Activated naive CD4-positive, alpha-beta T cell (primary cell): ENCODE measurements at regions not wholly inside any gene's neighbourhood (a gene's known extent, or its start where the extent isn't known, plus 50 kb on each side); places are given as distances from the start of the nearest gene placed in this dataset.

Experiments used
- DNase-seq, 4 experiments: peaks; one replicate each; lab custom pipeline; 2025; lab: John Stamatoyannopoulos, UW

DNA sequence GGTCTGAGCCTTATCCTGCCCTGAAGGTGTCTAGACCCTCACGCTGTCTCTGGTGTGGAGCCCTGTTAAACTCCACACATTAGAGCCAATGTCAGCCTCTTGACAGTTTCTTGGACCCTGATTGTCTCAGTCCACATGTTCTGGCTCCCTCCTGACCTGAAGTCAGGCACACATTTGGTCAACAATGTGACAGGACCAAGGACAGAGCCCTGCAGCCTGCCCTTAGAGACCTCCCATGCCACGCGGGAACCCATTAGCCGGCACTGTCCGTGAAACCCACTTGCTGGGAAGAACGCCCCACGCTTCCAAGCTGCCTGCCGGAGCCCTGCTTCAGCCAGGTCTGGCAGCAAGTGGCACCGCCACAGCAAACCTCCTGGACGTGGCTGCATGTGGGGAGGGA lies 162.7 kb upstream of the LINGO1 start:
- DNase-seq, result no peak

DNA sequence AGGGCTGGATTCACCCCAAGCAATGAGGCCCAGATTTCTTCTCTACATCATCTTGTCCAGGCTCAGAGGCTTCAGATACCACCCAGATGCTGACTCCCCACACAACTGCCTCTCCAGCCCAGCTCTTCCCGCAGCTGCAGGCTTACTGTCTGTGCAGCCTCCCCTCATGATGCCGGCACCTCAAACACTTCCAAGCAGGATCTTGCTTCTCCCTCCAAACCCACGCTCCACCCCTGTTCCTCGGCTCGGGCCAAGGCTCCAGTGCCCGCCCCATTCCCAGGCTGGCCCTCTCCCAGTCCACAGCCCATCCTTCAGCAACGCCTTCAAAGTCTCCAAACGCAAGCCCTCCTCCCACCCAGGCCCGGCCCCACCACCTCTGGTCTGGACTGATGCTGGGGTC lies 159.2 kb upstream of the LINGO1 start:
- DNase-seq, result no peak

DNA sequence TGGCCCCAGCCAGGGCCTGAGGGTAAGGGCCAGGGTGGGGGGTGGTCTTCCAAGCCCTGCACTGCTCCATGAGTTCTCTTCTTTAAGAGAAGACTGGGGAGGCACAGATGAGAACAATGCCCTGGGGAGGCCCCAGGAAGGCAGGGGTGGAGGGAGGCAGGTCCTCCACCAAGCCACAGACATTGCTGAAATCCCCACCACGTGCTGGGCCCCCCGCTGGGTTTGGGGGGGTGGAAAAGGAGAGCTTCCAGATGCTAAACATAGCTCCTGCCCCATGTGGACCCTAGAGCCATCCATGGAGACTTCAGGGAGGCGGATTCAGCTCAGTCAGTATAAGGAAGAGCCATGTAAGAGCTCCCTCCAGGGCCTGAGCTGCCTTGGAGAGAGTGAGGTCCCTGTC lies 157.8 kb upstream of the LINGO1 start:
- no peak for DNase-seq

DNA sequence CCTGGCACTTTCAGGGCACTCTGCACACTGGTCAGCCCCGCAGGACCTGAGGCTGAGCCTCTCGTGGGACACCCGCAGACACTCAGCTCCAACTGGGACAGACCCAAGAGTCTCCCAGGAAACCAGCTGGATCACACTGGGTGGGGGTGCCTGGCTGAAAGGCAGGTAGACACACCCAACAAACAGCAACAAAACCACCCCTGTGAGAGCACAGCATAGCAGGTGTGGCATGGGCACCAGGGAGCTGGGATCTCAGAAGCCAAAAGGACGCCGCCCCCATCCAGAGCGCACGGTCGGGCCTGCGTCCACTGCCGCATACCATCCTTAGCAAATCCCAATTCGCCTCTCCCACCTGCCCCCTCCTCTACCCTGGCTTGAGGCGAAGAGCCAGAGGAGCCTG lies 154.2 kb upstream of the LINGO1 start:
- no peak for DNase-seq

DNA sequence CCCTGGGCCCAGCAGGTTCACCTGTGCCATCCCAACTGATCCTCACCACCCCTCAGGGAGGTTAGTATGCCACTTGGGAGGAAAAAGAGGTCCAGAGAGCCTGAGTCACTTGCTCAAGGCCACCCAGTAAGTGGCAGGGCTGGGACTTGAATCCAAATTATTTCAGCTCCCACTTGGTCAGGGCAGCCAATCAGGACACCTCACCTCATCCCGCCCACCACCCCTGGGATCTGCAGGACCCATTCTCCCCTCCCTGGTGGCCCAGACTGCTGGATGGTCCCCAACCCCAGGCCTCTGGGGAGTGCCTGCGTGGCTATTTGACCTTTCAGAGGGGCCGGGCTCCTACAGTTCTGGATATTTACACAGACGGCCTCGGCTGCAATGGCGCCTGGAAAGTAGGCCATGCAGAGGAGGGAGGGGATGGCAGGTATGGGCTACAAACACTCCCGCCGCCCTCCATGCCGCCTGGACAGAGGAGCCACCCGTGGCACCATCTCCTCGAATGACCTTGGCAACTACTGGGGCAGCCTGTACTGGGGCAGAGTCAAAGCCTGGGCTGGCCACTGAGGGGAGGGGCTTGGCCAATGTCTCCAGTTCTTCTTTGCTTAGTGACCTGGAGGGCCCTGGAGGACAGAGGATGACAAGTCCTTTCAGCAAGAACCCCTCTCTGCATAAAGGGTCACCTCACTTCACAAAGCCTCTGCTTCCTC lies 153.6 kb upstream of the LINGO1 start:
- no peak for DNase-seq

DNA sequence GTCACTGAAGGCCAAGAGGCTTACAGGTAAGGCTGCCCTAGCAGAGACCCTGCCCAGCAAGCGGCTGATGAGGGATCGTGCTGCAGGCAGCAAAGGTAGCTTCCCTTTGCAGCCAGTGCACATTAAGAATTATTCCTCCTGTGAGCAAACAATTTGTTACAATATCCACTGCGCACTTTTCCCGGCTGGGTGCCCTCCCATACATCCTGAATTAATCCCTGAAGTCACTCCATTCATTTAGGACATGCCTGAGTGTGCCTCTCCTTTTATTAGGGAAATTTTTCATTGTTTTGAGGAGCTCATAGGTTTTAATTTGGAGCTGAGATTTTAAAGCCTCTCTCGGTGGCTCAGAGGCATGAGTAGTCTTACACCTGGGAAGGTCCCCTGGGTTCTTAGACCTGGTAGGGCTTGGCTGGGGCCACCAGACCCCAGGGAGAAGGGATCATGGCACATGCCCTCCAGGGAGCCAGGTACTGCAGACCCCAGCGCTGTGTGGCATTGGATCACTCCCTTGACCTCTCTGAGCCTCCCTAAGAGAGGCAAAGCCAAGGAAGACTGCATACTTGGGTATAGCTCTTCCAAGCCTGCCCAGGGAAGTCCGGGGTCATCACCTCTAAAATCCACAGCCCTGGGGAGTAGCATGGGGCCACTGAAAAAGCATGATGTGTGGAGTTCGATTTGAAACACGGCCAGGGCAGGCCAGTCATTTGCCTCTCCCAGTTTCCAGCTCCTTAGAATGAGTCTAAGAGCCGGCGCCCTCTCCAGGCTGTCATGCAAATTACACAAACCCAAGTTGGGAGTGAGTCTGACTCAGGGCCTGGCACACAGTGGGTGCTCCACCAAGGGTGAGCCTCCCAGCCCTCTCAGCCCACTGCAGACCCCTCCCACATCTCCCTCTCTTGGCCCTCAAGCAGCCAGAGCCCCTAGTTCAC lies 151.9 kb upstream of the LINGO1 start:
- DNase-seq, result no peak

DNA sequence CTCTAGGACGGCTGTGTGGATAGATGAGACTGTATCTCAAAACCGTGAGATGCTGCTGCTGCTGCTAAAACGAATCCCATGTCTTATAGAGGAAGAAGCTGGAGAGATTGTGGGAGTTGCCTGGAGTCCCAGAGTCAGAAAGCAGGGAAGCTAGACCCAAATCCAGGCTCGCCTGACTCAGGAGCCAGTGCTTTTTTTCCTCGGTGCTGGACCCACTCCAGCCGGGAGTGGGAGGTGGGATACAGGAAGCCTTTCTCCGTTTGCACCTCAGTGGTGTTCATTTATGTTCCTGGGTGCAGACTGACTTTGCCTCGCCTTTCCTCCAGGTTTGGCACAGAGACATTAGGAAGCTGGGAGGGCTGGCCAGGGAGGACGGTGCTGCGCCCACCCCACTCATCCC lies 150.9 kb upstream of the LINGO1 start:
- DNase-seq, result no peak

DNA sequence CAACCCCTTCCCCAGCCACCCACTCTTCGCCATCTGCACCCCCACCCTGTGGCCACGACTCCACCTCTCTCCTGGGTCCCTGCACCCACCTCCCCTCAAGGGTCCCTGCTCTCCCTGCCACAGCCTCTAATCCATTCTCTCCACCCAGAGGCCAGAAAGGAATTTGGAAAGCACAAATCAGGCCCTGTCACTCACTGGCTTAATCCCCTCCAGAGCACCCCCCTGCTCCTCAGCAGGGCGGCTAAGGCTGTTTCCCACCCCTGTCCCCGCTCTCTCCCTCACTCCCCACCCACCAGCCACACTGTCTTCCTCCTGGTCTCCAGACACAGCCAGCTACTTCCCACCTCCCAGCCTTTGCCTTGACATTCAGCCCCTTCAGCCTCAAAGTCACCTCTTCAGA lies 150.0 kb upstream of the LINGO1 start:
- DNase-seq, result no peak

DNA sequence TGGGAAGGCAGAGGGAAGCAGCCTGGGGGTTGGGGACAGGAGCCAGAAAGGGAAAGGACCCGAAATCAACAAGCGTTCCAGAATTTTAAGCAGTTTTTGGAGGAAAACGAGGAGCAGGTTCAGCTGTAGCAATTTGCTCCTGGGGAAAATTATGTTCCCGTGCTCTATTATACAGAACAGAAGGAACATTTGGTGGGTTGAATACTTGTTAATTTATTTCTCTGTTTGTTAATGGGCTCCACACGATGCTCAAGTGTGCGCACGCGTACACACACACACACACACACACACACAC lies 149.2 kb upstream of the LINGO1 start:
- DNase-seq, result no peak

DNA sequence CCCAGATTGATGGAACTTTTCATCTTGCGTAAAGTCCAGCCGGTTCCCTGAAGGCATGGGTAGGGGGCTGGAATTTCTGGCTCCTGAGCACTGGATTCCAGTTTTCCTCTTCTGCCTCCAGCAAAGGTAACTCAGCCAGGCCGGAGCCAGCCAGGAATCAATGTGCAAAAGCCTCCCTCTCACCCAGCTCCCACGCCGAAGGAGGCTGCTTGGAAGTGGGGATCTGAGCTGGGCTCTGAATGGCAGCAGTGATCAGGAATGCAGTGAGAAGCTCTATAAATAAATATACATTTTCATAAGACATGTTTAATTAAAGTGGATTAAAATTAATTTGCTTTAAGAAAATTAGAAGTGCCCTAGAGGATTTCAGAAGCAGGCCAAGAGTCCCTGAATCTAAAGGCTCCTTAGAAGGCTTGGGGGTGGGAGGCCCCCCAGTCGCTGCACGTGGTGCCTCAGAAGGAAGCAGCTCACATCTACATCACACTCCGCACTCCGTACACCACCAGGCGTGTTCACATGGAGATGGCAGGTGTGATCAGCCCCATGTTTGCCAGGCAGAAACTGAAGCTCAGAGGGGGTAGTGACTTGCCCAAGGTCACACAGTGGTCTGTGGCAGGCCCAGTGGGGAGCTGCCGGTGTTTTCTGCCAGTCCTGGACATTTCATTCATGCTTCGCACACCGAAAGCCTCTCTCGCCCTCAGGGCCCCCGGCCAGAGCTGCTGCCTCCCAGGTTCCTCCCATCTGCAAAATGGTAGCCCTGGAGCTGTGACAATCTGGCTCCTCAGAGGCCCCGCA lies 148.6 kb upstream of the LINGO1 start:
- no peak for DNase-seq

DNA sequence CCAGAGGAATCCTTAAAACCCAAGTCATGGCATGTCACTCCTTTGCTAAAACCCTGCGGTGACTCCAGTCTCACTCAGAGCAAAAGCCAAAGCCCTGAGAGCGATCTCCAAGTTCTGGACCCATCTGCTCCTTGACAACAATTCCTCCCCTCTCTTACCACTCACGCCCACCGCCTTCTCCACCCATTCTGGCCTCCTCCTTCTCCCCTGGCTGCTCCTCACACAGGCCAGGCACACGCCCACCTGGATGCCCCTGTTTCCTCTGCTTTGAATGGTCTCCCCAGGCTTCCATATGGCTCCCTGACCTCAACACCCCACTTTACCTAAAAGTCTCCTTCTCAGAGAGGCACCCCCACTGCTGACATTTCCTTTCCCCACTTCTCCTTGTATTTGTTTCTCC lies 146.1 kb upstream of the LINGO1 start:
- no peak for DNase-seq

DNA sequence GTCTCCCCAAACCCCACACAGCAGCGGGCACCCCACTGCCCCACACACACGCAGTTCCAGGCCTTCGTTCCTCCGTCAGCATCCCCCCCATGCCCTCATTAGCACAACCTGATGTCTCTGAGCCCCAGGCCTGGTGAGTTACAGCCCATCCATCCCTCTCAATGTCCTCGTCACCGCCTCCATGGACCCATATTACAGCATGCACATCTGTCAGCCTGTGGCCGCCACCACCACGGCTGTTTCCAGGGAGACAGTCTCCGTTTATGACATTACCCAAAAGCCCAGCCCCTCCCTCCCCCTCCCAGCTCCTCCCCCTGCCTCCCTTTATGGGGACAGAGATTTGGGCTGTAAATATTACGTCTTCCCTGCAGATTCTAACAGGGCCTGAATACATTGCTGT lies 143.1 kb upstream of the LINGO1 start:
- DNase-seq, result no peak

DNA sequence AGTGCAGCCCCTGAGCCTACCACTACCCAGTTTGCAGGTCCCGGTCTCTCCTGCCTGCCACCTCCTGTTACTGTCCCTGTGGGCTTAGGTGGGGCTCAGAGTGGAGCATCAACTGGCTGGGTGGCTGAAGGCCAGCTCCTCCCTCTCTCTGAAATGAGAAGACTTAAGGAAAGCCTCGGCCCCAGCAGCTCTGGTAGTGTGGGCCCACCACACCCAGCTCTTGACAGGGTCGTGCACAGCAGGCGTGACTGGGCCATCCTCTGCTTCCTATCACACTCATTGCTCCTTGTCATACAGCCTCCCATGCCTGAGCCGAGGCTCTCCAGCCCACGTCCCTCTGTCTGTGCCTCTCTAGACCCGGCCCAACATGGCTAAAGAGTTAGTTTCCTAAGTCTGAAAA lies 142.7 kb upstream of the LINGO1 start:
- no peak for DNase-seq

DNA sequence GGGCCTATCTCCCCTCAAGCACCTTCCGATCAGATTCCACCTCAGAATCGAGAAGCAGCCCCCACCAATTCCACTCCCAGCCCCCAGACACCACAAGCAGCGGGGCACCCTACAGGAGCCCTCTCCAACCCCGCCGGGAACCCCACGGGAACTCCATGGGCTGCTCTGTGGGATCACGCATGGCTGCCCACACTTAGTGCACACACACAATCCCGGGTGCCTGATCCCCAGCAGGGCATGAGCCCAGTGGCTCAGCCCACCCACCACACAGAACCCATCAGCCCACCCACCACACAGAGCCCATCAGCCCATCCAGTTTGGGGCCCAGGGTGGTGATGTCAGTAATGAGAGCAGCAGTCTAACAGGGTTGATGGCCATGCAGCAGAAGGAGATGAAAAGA lies 141.6 kb upstream of the LINGO1 start:
- no peak for DNase-seq

DNA sequence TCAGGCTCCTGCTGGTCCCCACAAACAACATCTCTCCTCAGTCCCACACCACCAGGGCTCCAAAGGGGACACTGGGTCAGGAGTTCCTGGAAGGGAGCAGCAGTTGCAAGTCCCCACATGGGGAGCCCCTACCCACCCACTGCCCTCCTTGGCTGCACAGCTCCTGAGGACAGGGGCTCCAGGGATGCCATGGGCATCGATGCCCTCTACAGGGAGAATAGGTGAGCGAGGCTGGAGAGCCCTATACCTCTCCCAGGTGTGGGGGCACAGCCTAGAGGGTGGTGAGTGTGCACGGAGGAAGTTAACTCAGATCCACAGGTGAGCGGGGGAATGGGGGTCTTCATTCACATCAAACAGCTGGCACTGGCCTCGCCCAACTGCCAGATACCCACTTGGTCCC lies 141.2 kb upstream of the LINGO1 start:
- DNase-seq, result no peak

DNA sequence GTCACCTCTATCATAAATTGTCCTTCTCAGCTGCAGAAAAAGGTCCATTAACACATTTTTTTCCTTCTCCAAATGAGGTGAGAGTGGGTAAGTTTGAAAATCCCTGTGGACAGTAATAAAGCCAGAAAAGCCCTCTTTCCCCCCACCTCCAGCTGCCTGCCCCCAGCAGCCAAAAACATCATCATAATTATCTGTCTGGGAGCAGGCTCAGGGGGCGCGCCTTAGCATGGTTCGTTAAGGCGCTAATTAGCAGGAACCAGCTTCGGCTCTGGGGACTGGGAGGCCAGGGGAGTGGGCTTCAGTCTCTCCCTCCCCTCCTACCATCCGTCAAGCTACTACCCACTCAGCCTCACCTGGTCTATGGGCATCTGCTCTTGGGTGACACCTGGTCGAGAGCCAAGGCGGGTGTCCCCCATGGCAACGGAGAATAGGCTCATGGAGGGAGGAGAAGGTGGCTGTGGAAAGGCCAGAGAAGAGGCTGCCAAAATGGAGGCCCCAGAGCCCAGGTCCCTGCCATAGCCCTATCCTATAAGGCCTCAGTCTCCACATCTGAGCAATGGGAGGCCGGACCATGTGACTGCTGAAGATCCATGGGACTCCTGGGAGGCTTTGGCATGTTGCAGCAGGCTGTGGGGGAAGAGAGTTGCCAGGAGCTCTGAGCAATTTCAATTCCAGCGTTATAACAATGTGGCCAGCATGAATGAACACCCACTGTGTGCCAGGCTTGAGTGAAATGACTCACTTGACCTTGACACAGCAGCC lies 140.1 kb upstream of the LINGO1 start:
- no peak for DNase-seq

DNA sequence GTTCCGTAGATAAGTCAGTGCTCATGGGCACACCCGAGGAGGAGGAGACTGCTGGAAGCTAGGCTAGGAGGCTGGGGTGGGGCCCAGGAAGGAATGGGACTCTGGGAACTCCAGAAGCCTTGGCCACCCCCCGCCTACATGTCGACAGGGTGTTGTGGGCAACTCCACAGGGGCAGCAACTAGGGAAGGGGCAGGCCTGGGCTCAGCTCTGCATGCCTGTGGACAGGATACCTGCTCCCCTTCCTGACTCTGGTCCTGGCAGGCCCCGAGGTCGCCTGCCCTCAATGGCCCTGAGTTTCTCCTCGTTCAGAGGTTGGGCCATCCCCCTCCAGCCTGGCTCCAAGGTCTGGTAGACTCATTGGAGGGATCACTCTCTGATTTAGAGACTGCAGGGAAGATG lies 138.9 kb upstream of the LINGO1 start:
- no peak for DNase-seq

DNA sequence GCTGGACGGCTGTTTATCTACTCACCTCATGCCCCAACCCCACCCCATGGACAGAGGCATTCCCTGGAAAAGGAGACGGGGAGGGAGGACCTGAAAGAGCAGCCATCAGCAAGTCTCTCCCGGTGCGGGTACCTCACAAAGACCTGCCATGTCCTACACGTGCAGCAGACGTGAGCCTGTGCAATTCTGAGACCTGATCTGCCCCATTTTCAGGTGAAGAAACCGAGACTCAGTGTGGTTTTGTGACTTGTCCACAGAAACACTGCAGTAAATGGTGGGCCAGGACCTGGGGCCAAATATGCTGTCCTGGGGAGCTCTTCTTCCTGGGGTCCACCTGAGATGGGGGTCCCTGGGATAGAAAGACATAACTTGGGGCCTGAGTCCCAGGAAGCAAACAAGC lies 137.0 kb upstream of the LINGO1 start:
- no peak for DNase-seq

DNA sequence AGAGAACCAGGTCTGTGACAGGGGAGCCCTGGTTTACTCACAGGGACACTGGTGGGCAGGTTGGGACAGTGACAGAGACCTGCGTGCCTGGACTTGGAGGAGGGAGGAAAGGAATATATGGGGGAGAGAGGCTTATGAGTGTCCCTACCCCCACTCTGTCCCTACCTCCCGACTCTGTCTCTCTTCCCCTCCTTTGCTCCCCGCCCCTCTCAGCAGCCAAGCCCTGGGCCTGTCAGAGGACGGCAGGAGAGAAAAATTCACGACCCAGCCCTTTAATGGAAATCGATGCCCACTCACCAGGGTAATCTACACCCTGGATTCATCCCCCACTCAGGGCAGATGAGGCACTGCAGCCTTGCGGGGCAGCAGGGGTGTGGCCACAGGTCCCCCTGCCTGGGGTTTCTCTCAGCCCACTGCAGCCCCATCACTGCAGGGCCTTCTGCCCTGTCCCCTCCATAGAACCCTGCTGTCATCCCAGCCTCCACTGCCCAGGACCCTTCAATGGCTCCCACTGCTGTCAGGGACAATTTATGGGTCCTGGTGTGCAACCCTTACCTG lies 135.9 kb upstream of the LINGO1 start:
- no peak for DNase-seq

DNA sequence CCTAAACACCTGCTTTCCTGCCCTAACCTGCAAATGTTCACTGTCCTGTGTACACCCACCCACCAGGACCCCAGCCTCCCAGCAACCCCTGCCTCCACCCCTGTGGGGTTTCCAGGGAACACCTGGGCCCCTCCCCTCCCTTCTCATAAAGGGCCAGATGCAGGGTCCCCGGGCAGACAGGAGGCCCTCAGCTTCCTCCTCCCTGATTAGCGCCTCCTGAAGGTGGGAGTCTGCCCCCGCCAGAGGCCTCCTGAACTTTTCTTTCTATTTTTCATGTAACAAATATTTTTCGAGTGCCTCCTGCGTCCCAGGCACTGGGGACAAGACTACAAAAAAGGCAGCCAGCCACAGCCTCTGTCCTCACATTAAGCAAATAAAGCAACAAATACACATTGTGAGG lies 135.4 kb upstream of the LINGO1 start:
- no peak for DNase-seq

DNA sequence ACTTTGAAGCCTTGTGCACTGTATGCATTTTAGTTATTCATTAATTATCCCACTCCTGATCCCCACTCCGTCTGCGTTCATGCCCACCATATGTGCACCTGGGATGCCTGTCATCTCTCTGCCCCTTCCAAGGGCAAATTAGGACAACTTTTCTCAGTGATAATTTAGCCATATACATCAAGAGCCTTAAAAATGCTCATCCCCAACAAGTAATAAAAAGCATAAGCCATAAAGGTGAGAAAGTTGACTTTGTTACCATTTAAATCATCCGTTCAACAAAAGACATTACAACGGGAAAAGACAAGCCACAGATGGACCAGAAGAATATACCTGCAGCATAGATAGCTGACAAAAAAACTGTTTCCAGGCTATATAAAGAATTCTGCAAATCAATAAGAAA lies 131.4 kb upstream of the LINGO1 start:
- no peak for DNase-seq
